GM23338 (cell line): ENCODE measurements at regions not wholly inside any gene's neighbourhood (a gene's known extent, or its start where the extent isn't known, plus 50 kb on each side); places are given as distances from the start of the nearest gene placed in this dataset.

ENCODE experiments used
- ATAC-seq: fragments of 200-7000 bp; cut with Tn5 transposase; 3 replicates; pipeline ENCODE4 v1.9.1; 2020
- DNase-seq: peaks from one replicate; pipeline ENCODE4 v3.0.0-alpha.2; 2015; ENCODE audit warnings: low spot score
- H2AFZ ChIP-seq: fragments of 200-600 bp; sonication (generic); 2 replicates; pipeline ENCODE4 v1.8.0; 2016; ENCODE audit warnings: antibody characterized with exemption, mild to moderate bottlenecking, moderate library complexity
- H3F3A ChIP-seq: fragments of 200-600 bp; sonication (generic); replicated peaks from 2 replicates; pipeline ENCODE4 v1.8.0; 2017; ENCODE audit warnings: antibody characterized with exemption, mixed run types, low read depth
- H3K27ac ChIP-seq: fragments of 200-600 bp; sonication (generic); 2 replicates; pipeline ENCODE4 v1.6.1; 2016; ENCODE audit warnings: low read depth
- H3K27me3 ChIP-seq: fragments of 200-600 bp; sonication (generic); 2 replicates; pipeline ENCODE4 v1.8.0; 2016; ENCODE audit warnings: mild to moderate bottlenecking, mixed run types, moderate library complexity; ENCODE audit not compliant: insufficient read depth
- H3K36me3 ChIP-seq: fragments of 200-600 bp; sonication (generic); 2 replicates; pipeline ENCODE4 v1.8.0; 2016; ENCODE audit warnings: mild to moderate bottlenecking; ENCODE audit not compliant: insufficient read depth
- H3K4me1 ChIP-seq: fragments of 200-600 bp; sonication (generic); 2 replicates; pipeline ENCODE4 v1.8.0; 2016; ENCODE audit warnings: mild to moderate bottlenecking, moderate library complexity; ENCODE audit not compliant: insufficient read depth
- H3K4me2 ChIP-seq: fragments of 200-600 bp; sonication (generic); 2 replicates; pipeline ENCODE4 v1.7.1; 2017; ENCODE audit warnings: mixed run types
- H3K4me3 ChIP-seq: fragments of 200-600 bp; sonication (generic); 2 replicates; pipeline ENCODE4 v1.6.1; 2016; ENCODE audit warnings: mixed run types
- H3K79me2 ChIP-seq: fragments of 200-600 bp; sonication (generic); replicated peaks from 2 replicates; pipeline ENCODE4 v1.8.0; 2017; ENCODE audit warnings: mild to moderate bottlenecking; ENCODE audit not compliant: insufficient read depth
- H3K9me2 ChIP-seq: fragments of 200-600 bp; sonication (generic); 2 replicates; pipeline ENCODE4 v1.8.0; 2017; ENCODE audit not compliant: insufficient read depth
- H4K20me1 ChIP-seq: fragments of 200-600 bp; sonication (generic); replicated peaks from 2 replicates; pipeline ENCODE4 v1.8.0; 2017; ENCODE audit warnings: mild to moderate bottlenecking; ENCODE audit not compliant: insufficient read depth
- H3K27ac Mint-ChIP-seq: 2 replicates; pipeline ENCODE4 v1.8.0; 2020; ENCODE audit warnings: inconsistent platforms, mild to moderate bottlenecking, moderate library complexity, mixed read lengths
- H3K27me3 Mint-ChIP-seq: 3 replicates; pipeline ENCODE4 v1.8.0; 2022; ENCODE audit warnings: low read depth, mild to moderate bottlenecking, moderate library complexity, mixed read lengths, inconsistent platforms; ENCODE audit not compliant: insufficient read depth, poor library complexity
- H3K36me3 Mint-ChIP-seq: 3 replicates; pipeline ENCODE4 v1.8.0; 2021; ENCODE audit warnings: low read depth, mild to moderate bottlenecking, inconsistent platforms, moderate library complexity, mixed read lengths
- H3K4me1 Mint-ChIP-seq: 3 replicates; pipeline ENCODE4 v1.8.0; 2020; ENCODE audit warnings: mild to moderate bottlenecking, inconsistent platforms, mixed read lengths
- H3K4me3 Mint-ChIP-seq: 3 replicates; pipeline ENCODE4 v1.8.0; 2021; ENCODE audit warnings: moderate library complexity, mild to moderate bottlenecking, inconsistent platforms, mixed read lengths
- H3K9me3 Mint-ChIP-seq: 3 replicates; pipeline ENCODE4 v1.8.0; 2020; ENCODE audit warnings: moderate library complexity, mild to moderate bottlenecking, inconsistent platforms, mixed read lengths
- CREB1 ChIP-seq: fragments of 250-450 bp; sonication (Bioruptor Pico); IDR thresholded peaks from 2 replicates; pipeline ENCODE4 v1.5.0; 2020; ENCODE audit warnings: low read depth, mild to moderate bottlenecking, moderate library complexity
- ETS1 ChIP-seq: IDR thresholded peaks from 2 replicates; pipeline ENCODE4 v1.6.1; 2016; ENCODE audit warnings: antibody characterized with exemption
- JUNB ChIP-seq: IDR thresholded peaks from one replicate; pipeline ENCODE4 v1.6.1; 2016; ENCODE audit warnings: antibody characterized with exemption; ENCODE audit not compliant: unreplicated experiment
- NANOG ChIP-seq: IDR thresholded peaks from 2 replicates; pipeline ENCODE4 v1.6.1; 2016; ENCODE audit warnings: antibody characterized with exemption, borderline replicate concordance
- POLR2AphosphoS5 ChIP-seq: IDR thresholded peaks from 2 replicates; pipeline ENCODE4 v1.6.1; 2016; ENCODE audit warnings: antibody characterized with exemption, low read depth
- STAT1 ChIP-seq: IDR thresholded peaks from one replicate; pipeline ENCODE4 v1.6.1; 2016; ENCODE audit warnings: antibody characterized with exemption; ENCODE audit not compliant: unreplicated experiment
- ZNF331 ChIP-seq: fragments of 250-450 bp; sonication (Bioruptor Pico); IDR thresholded peaks from 2 replicates; pipeline ENCODE4 v1.5.0; 2020; ENCODE audit warnings: low read depth, mild to moderate bottlenecking, moderate library complexity
- ZNF462 ChIP-seq: fragments of 250-450 bp; sonication (Bioruptor Pico); IDR thresholded peaks from 2 replicates; pipeline ENCODE4 v1.5.0; 2020; ENCODE audit warnings: mild to moderate bottlenecking, moderate library complexity
- TF ChIP-seq, protein P1 (sequence below), 2 experiments: fragments of 200-600 bp in 1 of 2; sonication (generic) in 1 of 2; conservative IDR thresholded peaks; 2 replicates each; pipeline versions ENCODE4 v1.5.1 to v1.6.1; 2016 to 2017; ENCODE audit warnings: antibody characterized with exemption in 2 of 2, low read depth in 2 of 2, mild to moderate bottlenecking in 2 of 2, moderate library complexity in 1 of 2

- TF ChIP-seq ZNF462 (CRISPR knock-in tag): no peak
- TF ChIP-seq STAT1: no peak
- no peak for TF ChIP-seq ZNF331
- TF ChIP-seq POLR2AphosphoS5: no peak
These were observed 292.0 kb downstream of the FZD1 start (continued) for GRCh38 chr7:91556239-91556638.

- Histone ChIP-seq H3K36me3 (no peaks in the 10 kb centered on the region), H3K79me2 (no peaks in the 10 kb centered on the region), H3K4me2 (no peak overlapping the region), H4K20me1 (no peaks in the 10 kb centered on the region), H3K27me3 (no peaks in the 10 kb centered on the region), H3K4me3 (no peak overlapping the region), H2AFZ (no peak overlapping the region; the same call in 1 of the 2 replicates), H3K27ac (no peak overlapping the region), H3K4me1 (0 out of 2 replicates have a peak, but pooled peaks cover 3% of the 10 kb centered on the region), H3K9me2 (peaks cover 6% of the 10 kb centered on the region; the same call in 1 of the 2 replicates), H3F3A (no peaks in the 10 kb centered on the region)
- ATAC-seq (no peak), DNase-seq (no peak)
- TF ChIP-seq, protein P1, sequence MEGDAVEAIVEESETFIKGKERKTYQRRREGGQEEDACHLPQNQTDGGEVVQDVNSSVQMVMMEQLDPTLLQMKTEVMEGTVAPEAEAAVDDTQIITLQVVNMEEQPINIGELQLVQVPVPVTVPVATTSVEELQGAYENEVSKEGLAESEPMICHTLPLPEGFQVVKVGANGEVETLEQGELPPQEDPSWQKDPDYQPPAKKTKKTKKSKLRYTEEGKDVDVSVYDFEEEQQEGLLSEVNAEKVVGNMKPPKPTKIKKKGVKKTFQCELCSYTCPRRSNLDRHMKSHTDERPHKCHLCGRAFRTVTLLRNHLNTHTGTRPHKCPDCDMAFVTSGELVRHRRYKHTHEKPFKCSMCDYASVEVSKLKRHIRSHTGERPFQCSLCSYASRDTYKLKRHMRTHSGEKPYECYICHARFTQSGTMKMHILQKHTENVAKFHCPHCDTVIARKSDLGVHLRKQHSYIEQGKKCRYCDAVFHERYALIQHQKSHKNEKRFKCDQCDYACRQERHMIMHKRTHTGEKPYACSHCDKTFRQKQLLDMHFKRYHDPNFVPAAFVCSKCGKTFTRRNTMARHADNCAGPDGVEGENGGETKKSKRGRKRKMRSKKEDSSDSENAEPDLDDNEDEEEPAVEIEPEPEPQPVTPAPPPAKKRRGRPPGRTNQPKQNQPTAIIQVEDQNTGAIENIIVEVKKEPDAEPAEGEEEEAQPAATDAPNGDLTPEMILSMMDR (conservative IDR thresholded peaks at IDR 0.05; ENCODE audit: low read depth in 2 of 2): no peak
- TF ChIP-seq NANOG (no peak), POLR2AphosphoS5 (no peak), CREB1 (CRISPR knock-in tag) (no peak), ETS1 (no peak), JUNB (no peak)
- H3K4me1 Mint-ChIP-seq: peaks cover 7% of the 10 kb centered on the region; the same call in 1 of the 3 replicates
- no peak overlapping the region for H3K27ac Mint-ChIP-seq
- H3K36me3 Mint-ChIP-seq: no peaks in the 10 kb centered on the region
- no peaks in the 10 kb centered on the region for H3K27me3 Mint-ChIP-seq
- H3K4me3 Mint-ChIP-seq: no peak overlapping the region
- H3K9me3 Mint-ChIP-seq: no peaks in the 10 kb centered on the region
These were observed 292.9 kb downstream of the FZD1 start for GRCh38 chr7:91556956-91557650.
